Panc1 (cell line): ENCODE measurements at regions not wholly inside any gene's neighbourhood (a gene's known extent, or its start where the extent isn't known, plus 50 kb on each side); places are given as distances from the start of the nearest gene placed in this dataset.
"Not testable (repeated sequence)": the region's sequence is repeated elsewhere in the genome, so short reads cannot be mapped to it uniquely, and the experiment has no call there.

Experiments
- ATAC-seq: fragments of 200-7000 bp; cut with Tn5 transposase; 2 replicates; pipeline ENCODE4 v1.9.1; 2020; ENCODE audit warnings: mild to moderate bottlenecking, moderate library complexity
- BruUV-seq: library from RNA; stranded (reverse); fragments of 400-500 nt; replicated peaks from 2 replicates; lab custom pipeline; 2021; lab: Mats Ljungman, UMichigan
- CTCF ChIA-PET: fragments of 300-600 bp; sonication (Branson Sonifier 250); formaldehyde crosslinking; loops from one replicate; lab custom pipeline; 2022; ENCODE audit warnings: antibody characterized with exemption; lab: Charles Lee
- POLR2A ChIA-PET: fragments of 300-600 bp; sonication (Branson Sonifier 250); formaldehyde crosslinking; loops from one replicate; lab custom pipeline; 2022; ENCODE audit warnings: antibody characterized with exemption; lab: Charles Lee
- DNase-seq: peaks from one replicate; pipeline ENCODE4 v3.0.0-alpha.2; 2010; ENCODE audit warnings: low read depth, low spot score
- H3K27ac ChIP-seq: 2 replicates; pipeline ENCODE4 v1.5.1; 2011; ENCODE audit warnings: mild to moderate bottlenecking, low read length, inconsistent platforms
- H3K27me3 ChIP-seq: fragments of 200-500 bp; sonication (Bioruptor generic); 2 replicates; pipeline ENCODE4 v1.6.0; 2014; ENCODE audit warnings: low read length, inconsistent platforms; ENCODE audit not compliant: control insufficient read depth, insufficient read depth
- H3K36me3 ChIP-seq: fragments of 200-500 bp; sonication (Bioruptor generic); 2 replicates; pipeline ENCODE4 v1.5.1; 2014; ENCODE audit warnings: inconsistent platforms, mild to moderate bottlenecking, low read length, moderate library complexity; ENCODE audit not compliant: control insufficient read depth, insufficient read depth
- H3K4me1 ChIP-seq: 2 replicates; pipeline ENCODE4 v1.5.1; 2011; ENCODE audit warnings: inconsistent platforms, mild to moderate bottlenecking, low read length, moderate library complexity; ENCODE audit not compliant: control insufficient read depth, insufficient read depth
- H3K4me3 ChIP-seq, 2 experiments: 2 replicates each; pipeline ENCODE4 v1.5.1; 2011 to 2012; ENCODE audit warnings: low read depth in 2 of 2, low read length in 2 of 2, mild to moderate bottlenecking in 2 of 2, inconsistent platforms in 1 of 2, moderate library complexity in 1 of 2
- H3K9me3 ChIP-seq: fragments of 200-500 bp; sonication (Bioruptor generic); 2 replicates; pipeline ENCODE4 v1.5.1; 2014; ENCODE audit warnings: low read depth, mild to moderate bottlenecking, inconsistent platforms, low read length, moderate library complexity; ENCODE audit not compliant: control insufficient read depth, insufficient read depth
- in situ Hi-C: cut with HindIII; loops from 2 replicates; pipeline ENCODE4 v1.10.0; 2016; ENCODE audit warnings: low sequenced_read_pairs, low pct_unique_long_range_greater_than_20kb
- intact Hi-C: fragments of 100-400 bp; cut with micrococcal nuclease; formaldehyde crosslinking; loops from one replicate; pipeline ENCODE4 v1.10.0; 2022; ENCODE audit not compliant: unreplicated experiment

GRCh38 chr2:110394769-110395168, 77.8 kb downstream of the LIMS4 start:
- in situ Hi-C loops, BruUV-seq, CTCF ChIA-PET: not testable (repeated sequence)

DNA sequence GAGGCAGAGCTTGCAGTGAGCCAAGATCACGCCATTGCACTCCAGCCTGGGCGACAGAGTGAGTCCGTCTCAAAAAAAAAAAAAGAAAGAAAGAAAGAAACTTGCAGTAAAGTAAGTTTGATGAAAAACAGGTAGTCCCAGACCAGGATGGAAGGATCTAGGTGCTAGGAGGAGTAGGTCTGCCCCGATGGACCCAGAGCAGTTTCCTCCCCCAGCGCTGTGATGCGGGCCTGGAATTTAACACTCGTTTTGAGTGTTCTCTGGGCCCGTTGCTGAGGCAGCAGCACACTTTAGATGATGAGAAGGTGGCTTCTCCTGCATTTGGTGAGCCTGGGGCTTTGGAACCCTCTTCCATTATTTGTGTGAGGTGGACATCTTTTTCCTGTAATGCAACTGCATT, 80.2 kb downstream of the LIMS4 start:
- H3K9me3 ChIP-seq, H3K36me3 ChIP-seq, BruUV-seq, H3K27me3 ChIP-seq, H3K4me3 ChIP-seq, intact Hi-C loops, DNase-seq, ATAC-seq, CTCF ChIA-PET, H3K4me1 ChIP-seq, in situ Hi-C loops, POLR2A ChIA-PET, H3K27ac ChIP-seq: not testable (repeated sequence)

More at GRCh38 chr2:110394769-110395168, 77.8 kb downstream of the LIMS4 start:
- POLR2A ChIA-PET, DNase-seq, intact Hi-C loops, H3K4me1 ChIP-seq, H3K36me3 ChIP-seq, H3K27ac ChIP-seq, H3K27me3 ChIP-seq, H3K9me3 ChIP-seq, H3K4me3 ChIP-seq: not testable (repeated sequence)
- ATAC-seq: peak; percentile 85

DNA sequence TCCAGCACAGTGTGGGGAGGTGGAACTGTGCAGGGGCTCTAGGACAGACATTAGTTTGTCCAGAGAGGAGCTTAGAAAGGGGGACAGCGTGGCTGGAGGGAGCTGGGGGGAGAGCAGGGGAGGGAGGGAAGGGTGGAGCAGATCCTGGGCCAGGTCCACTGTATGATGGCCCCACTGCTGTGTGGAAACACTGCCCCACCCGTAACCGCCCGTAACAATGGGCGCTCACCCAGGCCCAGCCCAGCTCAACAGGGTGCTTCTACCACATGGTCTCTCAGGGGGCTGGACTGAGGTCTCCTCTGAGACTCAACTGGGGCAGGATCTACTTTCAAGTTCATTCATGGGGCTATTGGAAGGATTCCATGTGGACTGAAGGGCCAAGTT, 81.6 kb downstream of the LIMS4 start:
- H3K36me3 ChIP-seq, DNase-seq, ATAC-seq, H3K27ac ChIP-seq, BruUV-seq, H3K9me3 ChIP-seq, in situ Hi-C loops, POLR2A ChIA-PET, CTCF ChIA-PET, H3K4me1 ChIP-seq, intact Hi-C loops, H3K4me3 ChIP-seq, H3K27me3 ChIP-seq: not testable (repeated sequence)

DNA sequence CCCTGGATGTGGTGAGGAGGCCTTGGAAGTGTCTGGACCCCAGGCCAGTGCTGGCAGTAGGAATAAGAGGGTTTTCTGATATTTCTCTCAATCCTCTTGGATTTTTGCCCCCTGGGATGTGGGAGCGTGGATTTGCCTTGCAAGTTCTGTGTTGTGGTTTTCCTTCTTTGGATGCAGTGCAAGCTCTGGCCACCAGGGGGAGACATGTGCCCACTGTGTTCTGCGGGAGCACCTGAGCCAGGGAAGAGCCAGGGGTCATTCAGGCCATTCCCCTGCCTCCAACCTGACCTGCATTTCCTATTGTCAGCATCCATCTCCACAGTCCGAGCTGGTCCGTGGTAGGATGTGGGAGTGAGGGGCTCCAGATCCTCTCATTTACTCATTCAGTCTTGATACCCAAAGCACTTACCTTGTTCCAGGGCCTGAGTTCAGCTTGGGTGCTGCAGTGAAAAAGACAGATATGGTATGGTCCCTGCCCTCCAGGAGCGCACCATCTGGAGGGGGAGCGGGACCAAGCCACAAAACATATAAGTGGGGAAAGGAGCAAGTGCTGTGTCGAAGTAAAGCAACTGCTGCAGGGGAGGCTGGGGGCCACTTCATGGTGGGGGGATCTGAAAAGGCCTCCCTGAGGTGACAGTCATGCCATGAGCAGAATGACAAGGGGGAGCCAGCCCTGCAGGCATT, 82.1 kb downstream of the LIMS4 start:
- H3K27me3 ChIP-seq, H3K9me3 ChIP-seq, H3K36me3 ChIP-seq, intact Hi-C loops, H3K27ac ChIP-seq, DNase-seq, BruUV-seq, CTCF ChIA-PET, H3K4me3 ChIP-seq, POLR2A ChIA-PET, in situ Hi-C loops, H3K4me1 ChIP-seq: not testable (repeated sequence)
- peak; percentile 61 for ATAC-seq

- BruUV-seq, H3K36me3 ChIP-seq, H3K9me3 ChIP-seq, H3K4me1 ChIP-seq, DNase-seq, H3K27me3 ChIP-seq, ATAC-seq, in situ Hi-C loops, H3K27ac ChIP-seq, POLR2A ChIA-PET, CTCF ChIA-PET, H3K4me3 ChIP-seq, intact Hi-C loops: not testable (repeated sequence)
Observed at GRCh38 chr2:110387044-110387443, 85.6 kb downstream of the LIMS4 start.

DNA sequence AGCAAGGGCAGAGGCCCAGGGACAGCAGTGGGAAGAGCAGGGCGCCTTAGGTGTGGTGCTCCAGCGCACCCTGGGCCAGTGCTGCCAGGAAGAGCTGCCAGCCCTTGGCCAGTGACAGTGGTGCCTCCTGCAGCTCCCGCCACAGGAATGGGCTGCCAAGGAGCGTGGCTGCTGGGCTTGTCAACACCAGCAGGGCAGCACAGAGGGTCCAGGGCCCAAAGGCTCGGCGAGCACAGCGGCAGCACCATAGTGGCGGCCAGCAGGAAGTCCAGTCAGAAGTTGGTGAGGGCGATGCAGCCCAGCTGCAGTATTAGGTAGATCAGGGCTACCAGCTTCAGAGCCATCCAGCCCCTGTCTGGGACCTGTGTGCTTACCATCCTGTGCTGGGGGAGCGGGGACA, 86.1 kb downstream of the LIMS4 start:
- ATAC-seq, in situ Hi-C loops, intact Hi-C loops, DNase-seq, H3K27ac ChIP-seq, H3K9me3 ChIP-seq, H3K4me3 ChIP-seq, H3K36me3 ChIP-seq, BruUV-seq, H3K27me3 ChIP-seq, CTCF ChIA-PET, H3K4me1 ChIP-seq, POLR2A ChIA-PET: not testable (repeated sequence)

- not testable (repeated sequence) for BruUV-seq
Observed at GRCh38 chr2:110384736-110385119, 87.9 kb downstream of the LIMS4 start.

More at GRCh38 chr2:110384736-110385119, 87.9 kb downstream of the LIMS4 start:
- CTCF ChIA-PET, in situ Hi-C loops, H3K4me1 ChIP-seq, H3K27me3 ChIP-seq, H3K36me3 ChIP-seq, POLR2A ChIA-PET, H3K9me3 ChIP-seq, H3K27ac ChIP-seq, intact Hi-C loops, DNase-seq, H3K4me3 ChIP-seq: not testable (repeated sequence)
- peak; percentile 71 for ATAC-seq
